ENCODE measurements at regions not wholly inside any gene's neighbourhood (a gene's known extent, or its start where the extent isn't known, plus 50 kb on each side); places are given as distances from the start of the nearest gene placed in this dataset.

DNA sequence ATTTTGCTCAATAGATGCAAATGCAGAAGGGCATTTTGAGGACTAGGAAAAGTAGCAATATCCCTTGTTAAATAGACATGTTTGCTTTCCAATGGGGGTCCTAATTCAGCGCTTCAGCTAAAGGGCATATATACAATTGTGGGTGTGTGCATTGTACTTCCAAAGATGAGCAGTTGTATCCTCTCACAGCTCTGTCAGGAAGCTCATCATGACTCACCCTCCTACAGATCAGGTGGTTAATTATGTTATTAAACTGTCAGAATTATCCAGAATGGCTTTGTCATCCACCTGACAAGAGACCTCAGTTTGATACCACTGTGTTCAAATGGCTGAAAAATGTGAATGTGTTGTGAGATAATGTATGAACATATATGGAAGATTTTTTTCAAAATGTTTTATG, 252.2 kb upstream of the MTNR1B start:
- no peaks in the 10 kb centered on the region for H3K9me3 ChIP-seq (ENCODE audit: control insufficient read depth, insufficient read depth, low read depth, low read length)
- DNase-seq (ENCODE audit: low read depth, low spot score) (no peak), ATAC-seq (no peak)
- ChIA-PET POLR2A (no interaction called here), CTCF (interaction anchor here (0.6 kb wide), 1 partner anchor 291 kb away, joined by 4 read pairs; no protein-coding TSS in a partner anchor)
- no peaks in the 10 kb centered on the region for H3K4me1 ChIP-seq (ENCODE audit: control insufficient read depth, insufficient read depth, low read length)
- intact Hi-C loops (cut with micrococcal nuclease; ENCODE audit: unreplicated experiment) (no loop called here), in situ Hi-C loops (cut with HindIII; ENCODE audit: low pct_unique_long_range_greater_than_20kb, low sequenced_read_pairs) (no loop called here)
- H3K27me3 ChIP-seq (ENCODE audit: control insufficient read depth, insufficient read depth, low read length), result no peaks in the 10 kb centered on the region
- H3K27ac ChIP-seq (ENCODE audit: low read length), result no peak overlapping the region
- no peaks in the 10 kb centered on the region for H3K36me3 ChIP-seq (ENCODE audit: control insufficient read depth, insufficient read depth, low read length)
- BruUV-seq (replicated peaks), result no TSS peak
- H3K4me3 ChIP-seq (ENCODE audit: low read depth in 2 of 2, low read length in 2 of 2), result no peak overlapping the region
- TF ChIP-seq TCF7L2 (IDR thresholded peaks at IDR 0.05; ENCODE audit: low read depth, low read length) (no peak), POLR2AphosphoS5 (IDR thresholded peaks at IDR 0.05; ENCODE audit: low read depth, low read length) (no peak), SIN3A (IDR thresholded peaks at IDR 0.05; ENCODE audit: borderline replicate concordance, insufficient read depth, low read depth, low read length) (no peak)
- TF ChIP-seq, protein P1, sequence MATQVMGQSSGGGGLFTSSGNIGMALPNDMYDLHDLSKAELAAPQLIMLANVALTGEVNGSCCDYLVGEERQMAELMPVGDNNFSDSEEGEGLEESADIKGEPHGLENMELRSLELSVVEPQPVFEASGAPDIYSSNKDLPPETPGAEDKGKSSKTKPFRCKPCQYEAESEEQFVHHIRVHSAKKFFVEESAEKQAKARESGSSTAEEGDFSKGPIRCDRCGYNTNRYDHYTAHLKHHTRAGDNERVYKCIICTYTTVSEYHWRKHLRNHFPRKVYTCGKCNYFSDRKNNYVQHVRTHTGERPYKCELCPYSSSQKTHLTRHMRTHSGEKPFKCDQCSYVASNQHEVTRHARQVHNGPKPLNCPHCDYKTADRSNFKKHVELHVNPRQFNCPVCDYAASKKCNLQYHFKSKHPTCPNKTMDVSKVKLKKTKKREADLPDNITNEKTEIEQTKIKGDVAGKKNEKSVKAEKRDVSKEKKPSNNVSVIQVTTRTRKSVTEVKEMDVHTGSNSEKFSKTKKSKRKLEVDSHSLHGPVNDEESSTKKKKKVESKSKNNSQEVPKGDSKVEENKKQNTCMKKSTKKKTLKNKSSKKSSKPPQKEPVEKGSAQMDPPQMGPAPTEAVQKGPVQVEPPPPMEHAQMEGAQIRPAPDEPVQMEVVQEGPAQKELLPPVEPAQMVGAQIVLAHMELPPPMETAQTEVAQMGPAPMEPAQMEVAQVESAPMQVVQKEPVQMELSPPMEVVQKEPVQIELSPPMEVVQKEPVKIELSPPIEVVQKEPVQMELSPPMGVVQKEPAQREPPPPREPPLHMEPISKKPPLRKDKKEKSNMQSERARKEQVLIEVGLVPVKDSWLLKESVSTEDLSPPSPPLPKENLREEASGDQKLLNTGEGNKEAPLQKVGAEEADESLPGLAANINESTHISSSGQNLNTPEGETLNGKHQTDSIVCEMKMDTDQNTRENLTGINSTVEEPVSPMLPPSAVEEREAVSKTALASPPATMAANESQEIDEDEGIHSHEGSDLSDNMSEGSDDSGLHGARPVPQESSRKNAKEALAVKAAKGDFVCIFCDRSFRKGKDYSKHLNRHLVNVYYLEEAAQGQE (IDR thresholded peaks at IDR 0.05; ENCODE audit: insufficient read depth in 1 of 2, low read depth in 2 of 2, low read length in 1 of 2), result no peak
- TF ChIP-seq, protein P2, sequence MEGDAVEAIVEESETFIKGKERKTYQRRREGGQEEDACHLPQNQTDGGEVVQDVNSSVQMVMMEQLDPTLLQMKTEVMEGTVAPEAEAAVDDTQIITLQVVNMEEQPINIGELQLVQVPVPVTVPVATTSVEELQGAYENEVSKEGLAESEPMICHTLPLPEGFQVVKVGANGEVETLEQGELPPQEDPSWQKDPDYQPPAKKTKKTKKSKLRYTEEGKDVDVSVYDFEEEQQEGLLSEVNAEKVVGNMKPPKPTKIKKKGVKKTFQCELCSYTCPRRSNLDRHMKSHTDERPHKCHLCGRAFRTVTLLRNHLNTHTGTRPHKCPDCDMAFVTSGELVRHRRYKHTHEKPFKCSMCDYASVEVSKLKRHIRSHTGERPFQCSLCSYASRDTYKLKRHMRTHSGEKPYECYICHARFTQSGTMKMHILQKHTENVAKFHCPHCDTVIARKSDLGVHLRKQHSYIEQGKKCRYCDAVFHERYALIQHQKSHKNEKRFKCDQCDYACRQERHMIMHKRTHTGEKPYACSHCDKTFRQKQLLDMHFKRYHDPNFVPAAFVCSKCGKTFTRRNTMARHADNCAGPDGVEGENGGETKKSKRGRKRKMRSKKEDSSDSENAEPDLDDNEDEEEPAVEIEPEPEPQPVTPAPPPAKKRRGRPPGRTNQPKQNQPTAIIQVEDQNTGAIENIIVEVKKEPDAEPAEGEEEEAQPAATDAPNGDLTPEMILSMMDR (IDR thresholded peaks at IDR 0.05), result no peak

DNA sequence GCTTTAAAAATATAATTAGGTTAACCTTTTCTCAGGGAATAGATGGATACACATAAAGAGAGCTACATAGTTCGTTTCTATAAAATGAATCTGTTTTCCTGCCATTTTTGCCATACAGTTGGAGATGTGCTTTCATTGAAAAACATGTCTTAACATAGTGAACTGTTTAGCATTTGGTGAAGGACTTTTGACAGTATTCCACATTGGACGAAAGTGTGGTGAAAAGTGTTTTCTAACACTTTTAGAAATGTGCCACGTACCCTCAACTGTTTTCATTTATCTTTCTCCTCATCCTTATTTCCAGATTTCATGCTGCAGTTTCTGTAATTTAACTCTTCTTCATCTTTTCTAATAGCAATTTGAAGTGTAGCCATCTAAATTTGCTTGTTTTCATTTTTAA, 249.1 kb upstream of the MTNR1B start:
- ChIA-PET POLR2A (no interaction called here), CTCF (no interaction called here)
- TF ChIP-seq, protein P2 (IDR thresholded peaks at IDR 0.05), result no peak
- TF ChIP-seq, protein P1 (IDR thresholded peaks at IDR 0.05; ENCODE audit: insufficient read depth in 1 of 2, low read depth in 2 of 2, low read length in 1 of 2), result no peak
- TF ChIP-seq SIN3A (IDR thresholded peaks at IDR 0.05; ENCODE audit: borderline replicate concordance, insufficient read depth, low read depth, low read length), result no peak
- TF ChIP-seq POLR2AphosphoS5 (IDR thresholded peaks at IDR 0.05; ENCODE audit: low read depth, low read length), result no peak
- no peak for TF ChIP-seq TCF7L2 (IDR thresholded peaks at IDR 0.05; ENCODE audit: low read depth, low read length)
- DNase-seq (ENCODE audit: low read depth, low spot score) (no peak), ATAC-seq (no peak)
- Histone ChIP-seq H3K27ac (ENCODE audit: low read length) (no peak overlapping the region), H3K4me3 (ENCODE audit: low read depth in 2 of 2, low read length in 2 of 2) (no peak overlapping the region), H3K9me3 (ENCODE audit: control insufficient read depth, insufficient read depth, low read depth, low read length) (no peaks in the 10 kb centered on the region), H3K27me3 (ENCODE audit: control insufficient read depth, insufficient read depth, low read length) (no peaks in the 10 kb centered on the region), H3K36me3 (ENCODE audit: control insufficient read depth, insufficient read depth, low read length) (no peaks in the 10 kb centered on the region), H3K4me1 (ENCODE audit: control insufficient read depth, insufficient read depth, low read length) (no peaks in the 10 kb centered on the region)
- intact Hi-C loops (cut with micrococcal nuclease; ENCODE audit: unreplicated experiment), result no loop called here
- no TSS peak for BruUV-seq (replicated peaks)
- in situ Hi-C loops (cut with HindIII; ENCODE audit: low pct_unique_long_range_greater_than_20kb, low sequenced_read_pairs), result no loop called here

Data from Panc1 (cell line).